ENCODE measurements at regions not wholly inside any gene's neighbourhood (a gene's known extent, or its start where the extent isn't known, plus 50 kb on each side); places are given as distances from the start of the nearest gene placed in this dataset.

DNA sequence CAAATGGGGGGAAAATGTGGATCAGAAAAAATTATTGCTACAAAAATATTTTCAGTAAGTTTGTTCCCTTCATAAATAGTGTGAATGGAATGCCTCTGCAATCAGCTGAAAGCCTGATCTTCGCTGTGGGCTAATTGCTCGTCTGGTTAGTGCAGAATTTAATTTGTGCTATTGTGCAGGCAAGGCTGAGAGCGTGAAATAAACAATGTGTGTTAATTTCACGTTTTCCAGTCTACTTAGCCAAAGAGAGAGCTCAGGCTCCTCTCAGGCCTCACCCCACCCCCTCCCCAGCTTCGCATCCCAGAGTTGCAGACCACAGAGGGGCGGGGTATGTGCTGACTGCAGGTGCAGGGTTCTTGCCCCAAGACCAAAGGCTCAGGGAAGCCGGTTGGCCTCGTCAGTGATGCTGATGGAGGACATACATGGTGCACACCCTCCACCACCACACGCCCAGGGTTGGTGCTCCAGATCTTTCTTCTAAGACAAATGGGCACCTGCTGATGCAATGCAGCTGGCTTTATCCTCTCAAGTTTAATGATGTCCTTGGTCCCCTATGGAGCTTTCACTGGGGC, 302.6 kb upstream of the SLC14A2 start:
- DNase-seq (ENCODE audit: low read depth), result no peak

DNA sequence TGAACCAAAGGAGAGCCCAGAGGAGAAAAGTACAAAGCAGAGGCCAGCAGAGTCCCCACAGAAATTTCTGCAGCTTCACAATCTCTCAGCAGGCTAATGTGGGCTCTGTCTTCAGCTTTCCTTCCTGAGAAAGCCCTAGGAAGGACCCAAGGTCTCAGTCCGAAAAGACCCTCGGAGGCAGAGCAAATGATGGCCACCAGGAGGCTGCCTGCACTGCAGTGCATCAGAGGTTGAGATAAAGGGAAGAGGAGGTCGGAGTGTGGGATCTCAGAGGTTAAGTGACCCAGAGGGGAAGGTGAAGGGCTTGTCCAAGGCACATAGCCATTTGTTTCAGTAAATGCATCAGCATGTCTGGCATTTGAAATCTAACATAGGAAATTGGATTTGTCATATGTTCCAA, 299.1 kb upstream of the SLC14A2 start:
- no peak for DNase-seq (ENCODE audit: low read depth)

DNA sequence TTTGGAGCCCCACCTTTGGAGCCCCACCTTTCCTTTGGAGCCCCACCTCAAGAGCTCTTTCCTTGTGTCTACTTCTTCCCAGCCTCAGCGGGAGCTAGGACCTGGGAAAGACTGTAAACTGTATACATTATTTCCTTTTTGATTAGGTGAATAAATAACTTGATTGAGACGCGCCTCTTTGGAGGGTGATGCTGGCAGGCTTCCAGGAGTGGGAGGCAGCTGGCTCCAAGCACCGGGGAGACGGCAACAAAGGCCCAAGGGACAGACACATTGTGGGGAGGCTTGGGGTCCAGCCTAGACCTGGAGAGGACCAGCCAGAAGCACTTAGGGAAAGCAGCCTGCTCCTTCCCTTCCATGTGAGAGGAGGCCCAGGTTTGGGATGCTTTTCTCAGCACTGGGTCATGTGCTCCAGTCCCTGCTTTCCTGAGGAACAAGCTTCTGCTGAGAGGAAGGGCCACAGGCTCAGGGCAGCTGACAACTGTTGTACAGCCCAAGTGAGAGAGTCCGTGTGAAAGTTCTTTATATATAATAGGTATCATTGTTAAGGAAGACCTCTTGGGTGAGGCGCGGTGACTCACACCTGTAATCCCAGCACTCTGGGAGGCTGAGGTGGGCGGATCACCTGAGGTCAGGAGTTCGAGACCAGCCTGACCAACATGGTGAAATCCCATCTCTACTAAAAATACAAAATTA, 297.2 kb upstream of the SLC14A2 start:
- no peak for DNase-seq (ENCODE audit: low read depth)

DNA sequence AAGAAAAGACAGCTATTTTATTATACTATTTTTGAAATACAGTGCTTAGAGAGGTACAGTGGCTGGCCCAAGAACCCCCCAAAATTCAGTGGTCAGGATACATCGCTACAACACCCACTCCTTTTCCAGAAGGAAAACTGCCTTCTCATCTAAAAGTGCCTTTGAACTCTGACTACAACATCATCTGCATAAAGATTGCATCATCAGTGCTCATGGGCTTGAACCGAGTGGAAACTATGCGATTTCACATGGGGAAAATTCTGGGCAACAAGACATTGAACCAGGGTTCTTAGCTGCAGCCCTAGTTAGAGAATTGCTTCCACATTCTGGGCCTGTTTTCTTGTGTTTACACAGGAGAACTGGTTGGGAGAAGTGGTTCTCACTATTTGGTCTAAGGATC, 294.6 kb upstream of the SLC14A2 start:
- no peak for DNase-seq (ENCODE audit: low read depth)

DNA sequence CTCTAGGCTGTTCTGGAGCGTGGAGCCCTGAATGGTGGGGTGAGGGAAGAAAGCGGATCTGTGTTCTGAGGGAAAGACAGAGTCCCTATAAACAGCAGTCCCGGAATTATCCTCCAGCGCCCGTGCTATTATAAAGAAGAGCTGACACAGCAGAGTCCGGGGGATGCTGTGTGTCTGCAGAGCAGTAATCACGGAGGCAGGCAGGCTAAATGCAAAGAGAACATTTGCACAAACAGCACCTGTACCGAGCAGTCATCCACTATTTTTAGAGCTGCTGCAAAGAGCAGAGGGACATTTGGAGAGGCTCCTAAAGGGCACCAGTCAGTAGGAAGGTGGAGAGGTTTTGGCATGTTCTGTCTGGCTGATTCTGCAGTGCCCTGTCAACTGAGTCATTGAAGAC, 293.8 kb upstream of the SLC14A2 start:
- no peak for DNase-seq (ENCODE audit: low read depth)

DNA sequence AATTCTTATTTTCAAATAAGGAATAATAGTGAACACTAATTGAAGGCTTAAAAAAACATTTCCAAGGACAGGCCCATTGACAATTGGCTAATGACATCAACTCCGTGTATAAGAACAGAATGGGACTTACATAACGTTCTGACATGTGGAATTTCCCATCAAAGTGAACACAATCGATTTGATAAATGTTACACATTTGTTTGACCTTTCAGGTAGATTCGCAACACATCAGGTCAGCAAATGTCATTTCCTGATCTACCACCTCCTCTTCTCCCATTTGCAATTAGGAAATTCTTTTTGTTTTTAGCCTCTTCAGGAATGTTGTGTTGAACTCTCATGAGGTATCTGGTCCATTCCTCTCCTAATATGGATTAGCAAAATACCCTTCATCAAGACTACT, 292.9 kb upstream of the SLC14A2 start:
- no peak for DNase-seq (ENCODE audit: low read depth)

DNA sequence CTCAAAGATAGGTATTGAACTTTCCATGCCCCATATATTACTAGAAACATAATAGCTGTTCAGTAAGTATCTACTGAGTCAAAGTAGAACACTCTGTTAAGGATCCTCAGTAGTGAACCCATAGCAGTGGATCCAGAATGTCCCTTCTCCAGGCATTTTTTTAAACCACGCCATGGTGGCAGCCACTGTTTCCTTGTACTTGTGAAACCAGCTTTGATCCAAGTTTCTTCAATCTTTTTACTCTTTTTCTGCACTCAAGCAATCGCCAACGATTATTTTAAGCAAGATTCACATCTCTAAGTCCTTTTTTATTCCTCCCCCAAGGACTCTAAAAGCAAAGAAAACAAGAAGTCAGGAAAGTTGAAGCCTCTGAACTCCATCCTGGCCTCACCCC, 291.2 kb upstream of the SLC14A2 start:
- no peak for DNase-seq (ENCODE audit: low read depth)

DNA sequence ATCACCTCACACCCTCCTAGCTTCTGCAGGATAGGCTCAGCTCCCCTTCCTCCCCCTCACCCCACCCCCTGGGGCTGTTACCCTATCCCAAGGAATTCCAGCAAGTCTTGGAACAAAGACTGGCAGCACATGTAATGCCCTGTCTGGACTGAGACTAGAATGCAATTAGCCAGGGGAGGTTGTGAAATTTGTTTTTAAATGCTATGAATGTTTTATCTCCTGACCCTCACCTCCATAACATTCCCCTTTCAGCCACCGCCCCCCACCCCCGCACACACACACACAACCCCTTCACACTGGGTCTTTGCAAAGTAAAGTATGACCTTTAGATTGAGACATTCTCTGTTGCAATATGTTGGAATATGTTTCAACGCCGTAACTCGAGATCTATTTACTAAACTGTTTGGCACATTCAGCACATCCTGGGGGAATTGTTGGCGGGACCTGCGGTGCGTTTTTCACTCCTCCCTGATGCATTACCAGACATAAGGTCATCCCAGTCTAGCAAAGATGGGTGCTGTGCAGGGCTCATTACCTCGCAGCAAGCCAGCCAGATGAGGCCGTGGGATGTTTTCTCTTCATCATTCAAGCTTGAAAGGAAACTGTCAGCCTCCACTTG, 290.7 kb upstream of the SLC14A2 start:
- DNase-seq (ENCODE audit: low read depth), result no peak

DNA sequence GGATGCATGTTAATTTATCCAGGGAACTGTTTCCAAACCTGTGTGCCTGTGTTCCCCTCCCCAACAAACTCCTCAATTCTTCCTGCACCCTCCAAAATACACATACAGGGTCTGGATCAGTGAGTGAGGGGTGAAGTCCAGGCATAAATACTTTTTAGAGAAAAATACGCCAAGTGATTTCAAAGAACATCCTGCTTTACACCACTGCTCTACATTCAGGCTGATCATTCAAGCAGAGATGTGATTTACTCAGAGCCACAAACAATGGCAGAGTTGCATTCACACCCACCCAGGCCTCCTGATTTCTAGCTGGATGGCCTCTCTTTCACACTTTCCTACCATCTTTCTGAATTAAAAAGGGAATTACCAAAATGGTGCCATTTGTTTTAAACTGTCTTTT, 289.5 kb upstream of the SLC14A2 start:
- DNase-seq (ENCODE audit: low read depth), result no peak

DNA sequence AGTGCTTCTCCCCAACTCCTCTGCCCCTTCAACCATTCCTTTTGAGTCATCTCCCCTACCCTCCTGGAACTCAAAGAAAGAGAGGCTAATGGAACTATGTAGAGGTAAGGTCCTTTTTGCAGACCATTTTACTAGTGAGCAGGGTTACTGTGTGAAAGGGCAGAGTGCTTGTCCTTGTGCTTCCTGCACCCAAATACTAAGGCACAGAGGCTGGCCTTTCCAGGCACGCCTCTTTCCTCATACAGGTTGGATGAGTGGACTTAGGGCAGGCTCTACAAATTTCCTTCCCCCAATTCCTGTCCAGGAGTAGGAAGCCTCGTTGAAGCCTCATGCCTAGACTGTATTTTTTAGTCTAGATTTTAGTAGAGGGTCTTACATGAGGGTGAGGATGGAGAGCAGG, 288.8 kb upstream of the SLC14A2 start:
- DNase-seq (ENCODE audit: low read depth), result no peak

DNA sequence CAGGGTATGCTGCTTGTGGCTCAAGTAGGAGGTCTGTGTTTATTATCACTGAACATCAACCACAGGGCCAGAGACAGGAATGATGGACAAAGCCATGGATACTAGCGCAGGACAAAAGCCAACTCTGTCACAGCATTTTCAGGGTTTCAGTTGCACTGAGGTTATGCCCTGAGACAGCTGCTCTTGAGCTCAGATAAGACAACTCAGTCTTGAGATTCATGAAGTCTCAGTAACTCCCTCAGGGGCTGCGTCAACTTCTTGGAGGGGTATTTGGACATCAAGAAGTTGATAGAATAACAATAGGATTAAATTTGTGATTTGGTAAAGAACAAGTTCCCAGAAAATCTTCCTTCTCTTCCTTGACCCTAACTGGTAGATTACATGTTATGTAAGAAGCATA, 287.0 kb upstream of the SLC14A2 start:
- DNase-seq (ENCODE audit: low read depth), result no peak

DNA sequence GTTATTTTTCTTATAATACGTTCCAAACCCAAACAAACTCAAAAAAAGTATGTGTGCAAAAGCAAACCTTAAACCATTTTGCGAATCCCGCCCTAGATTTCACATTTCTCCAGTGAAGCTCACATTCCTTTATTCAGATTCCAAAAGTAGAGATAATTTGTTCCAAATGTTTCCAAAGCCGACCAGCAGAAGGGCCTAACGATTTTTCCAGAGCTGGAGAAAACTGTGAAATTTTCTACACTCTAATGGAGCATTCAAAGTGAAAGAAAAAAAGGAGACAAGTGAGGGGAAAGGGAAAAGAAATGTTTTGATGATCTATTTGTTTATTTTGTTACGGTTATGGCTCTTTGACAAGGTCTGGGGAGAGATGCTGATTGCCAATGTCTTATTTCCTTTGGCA, 286.5 kb upstream of the SLC14A2 start:
- no peak for DNase-seq (ENCODE audit: low read depth)

DNA sequence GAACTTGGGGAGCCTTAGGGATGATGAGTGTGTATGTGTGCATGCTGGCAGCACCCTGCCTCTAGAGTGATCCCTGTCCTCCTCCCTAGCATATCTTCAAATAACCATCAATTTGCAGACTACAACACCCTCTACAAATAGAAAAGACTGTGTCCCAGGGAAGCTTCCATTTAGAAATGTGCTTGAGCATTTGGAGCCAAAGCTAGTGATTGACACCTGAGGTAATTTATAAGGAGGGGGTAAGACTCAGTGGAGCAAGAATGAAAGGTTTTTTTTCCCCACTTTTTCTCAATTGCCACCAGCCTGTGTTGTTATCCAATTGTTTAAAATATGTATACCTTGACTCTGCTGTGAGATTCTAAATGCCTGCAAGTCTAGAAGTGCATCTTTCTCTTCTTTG, 286.0 kb upstream of the SLC14A2 start:
- no peak for DNase-seq (ENCODE audit: low read depth)

DNA sequence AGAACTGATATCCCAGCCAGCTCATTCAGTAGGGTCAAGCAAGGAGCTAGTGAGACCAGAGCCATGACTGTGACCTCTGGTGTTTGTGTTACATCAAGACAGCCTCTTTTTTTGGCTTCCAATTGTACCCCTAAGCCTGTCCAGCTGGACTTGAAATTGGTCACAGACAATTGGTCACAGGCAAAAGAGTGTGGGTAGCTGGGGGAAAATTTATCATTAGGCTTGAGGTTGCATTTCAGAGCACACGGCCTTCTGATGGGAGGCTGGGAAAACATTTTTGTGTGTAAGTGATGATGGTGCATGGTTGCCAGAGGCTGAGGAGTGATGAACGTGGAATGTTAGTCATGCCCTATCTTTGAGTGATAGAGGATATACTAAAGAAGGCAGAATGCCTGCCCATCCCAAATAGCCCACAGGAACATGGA, 285.1 kb upstream of the SLC14A2 start:
- no peak for DNase-seq (ENCODE audit: low read depth)

DNA sequence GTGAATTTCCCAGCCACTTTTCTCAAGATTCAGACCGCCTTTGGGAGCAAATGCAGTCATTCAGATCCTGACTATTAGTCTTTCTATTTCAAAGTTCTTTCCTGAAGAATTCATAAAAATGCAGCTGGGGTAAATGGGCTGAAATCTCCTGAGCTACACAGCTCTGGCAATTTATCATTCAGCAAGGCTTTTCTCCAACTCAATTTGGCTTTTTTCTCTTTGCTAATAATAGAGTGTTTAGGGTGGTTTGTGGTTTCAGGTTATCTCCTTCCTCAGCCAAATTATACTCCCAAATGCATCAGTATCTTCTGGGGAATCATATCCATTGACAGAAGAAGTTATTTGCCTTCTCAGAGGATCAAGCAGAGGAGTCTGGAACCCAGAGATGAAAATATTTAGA, 282.4 kb upstream of the SLC14A2 start:
- DNase-seq (ENCODE audit: low read depth), result no peak

DNA sequence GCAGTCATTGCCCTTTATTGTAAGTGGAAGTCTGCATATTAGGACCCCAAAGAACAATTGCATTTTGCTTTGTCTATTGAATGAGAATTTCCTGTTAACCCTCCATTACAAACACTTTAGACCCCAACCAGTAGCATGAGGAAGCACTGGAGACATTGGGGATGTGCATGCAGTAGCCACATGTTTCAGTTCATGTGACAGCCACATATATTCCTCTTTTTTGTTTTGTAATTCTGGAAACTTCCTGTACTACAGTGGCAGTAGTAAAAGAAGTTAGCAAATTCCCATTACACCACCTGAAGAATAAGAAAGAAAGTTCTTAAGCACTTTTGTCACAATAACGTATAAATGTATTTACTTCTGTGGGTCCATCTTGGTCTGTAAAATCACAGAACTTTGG, 281.1 kb upstream of the SLC14A2 start:
- no peak for DNase-seq (ENCODE audit: low read depth)

DNA sequence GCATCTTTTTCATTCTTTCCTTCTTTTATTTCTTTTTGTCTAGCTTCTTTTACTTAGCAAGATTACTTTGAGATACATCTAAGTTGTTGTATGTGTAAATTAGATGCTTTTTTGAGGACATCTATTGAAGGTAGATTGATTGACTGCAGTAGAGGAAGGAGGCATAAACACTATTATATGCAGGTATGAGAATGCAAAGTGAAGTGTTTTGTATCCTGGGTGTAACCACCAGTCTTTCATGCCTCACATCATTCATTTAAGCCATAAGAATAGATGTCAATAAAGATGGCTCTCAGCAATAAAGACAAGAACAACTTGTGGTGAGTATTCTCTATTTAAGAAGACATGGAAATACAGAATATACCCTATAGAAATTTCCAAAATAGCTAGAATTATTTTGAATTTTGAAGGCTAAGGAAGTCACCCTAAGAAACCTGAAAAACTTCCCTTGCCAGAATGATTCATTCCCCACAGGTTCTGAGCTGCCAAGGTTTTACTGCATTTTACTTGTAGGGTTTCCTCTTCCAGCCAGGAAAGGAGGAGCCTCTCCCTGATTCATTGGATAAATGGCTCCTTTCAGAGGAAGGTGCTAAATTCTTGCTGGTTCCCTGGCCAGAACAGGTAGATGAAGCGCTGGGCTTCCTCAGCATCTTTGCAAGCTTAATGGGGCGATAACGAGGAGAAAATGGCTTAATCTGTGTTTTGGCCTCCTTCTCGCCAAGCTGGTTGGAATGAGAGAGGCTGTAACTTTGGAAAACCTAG, 279.8 kb upstream of the SLC14A2 start:
- DNase-seq (ENCODE audit: low read depth), result no peak

DNA sequence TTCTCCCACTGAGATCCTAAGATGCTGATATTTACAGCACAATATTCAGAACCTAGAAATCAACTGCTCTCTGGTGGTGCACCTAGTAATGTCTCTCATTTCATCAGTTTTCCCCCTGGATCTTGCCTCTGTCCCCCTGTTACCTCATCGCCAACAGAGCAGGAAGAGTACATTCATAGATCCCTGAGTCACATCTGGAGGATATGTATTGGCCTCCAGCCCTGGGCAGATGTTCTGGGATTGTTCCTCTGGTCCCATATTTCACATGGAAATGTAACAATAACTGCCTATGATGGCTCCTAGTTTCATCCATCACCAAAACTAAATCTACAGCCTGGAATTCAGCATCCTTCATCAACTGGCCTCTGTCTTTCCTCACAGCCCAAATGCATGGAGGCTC, 278.8 kb upstream of the SLC14A2 start:
- no peak for DNase-seq (ENCODE audit: low read depth)

DNA sequence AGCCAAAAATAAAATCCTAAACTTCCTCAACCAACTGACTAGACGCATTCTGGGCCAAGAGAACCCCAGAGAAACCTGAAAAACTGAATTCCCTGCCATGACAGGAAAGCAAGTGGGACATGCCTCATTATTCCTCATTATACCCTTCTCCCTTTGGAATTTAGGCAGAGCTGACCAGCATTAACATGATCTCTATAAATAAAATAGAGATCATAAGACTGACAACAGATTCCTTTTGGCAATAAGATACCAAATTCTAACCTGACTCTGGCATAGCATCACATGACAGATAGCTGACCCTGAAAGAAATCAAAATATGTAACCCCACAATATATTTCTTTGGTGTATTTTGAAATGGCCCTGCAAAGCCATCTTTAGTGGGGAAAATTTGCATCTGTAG, 277.8 kb upstream of the SLC14A2 start:
- DNase-seq (ENCODE audit: low read depth), result no peak

DNA sequence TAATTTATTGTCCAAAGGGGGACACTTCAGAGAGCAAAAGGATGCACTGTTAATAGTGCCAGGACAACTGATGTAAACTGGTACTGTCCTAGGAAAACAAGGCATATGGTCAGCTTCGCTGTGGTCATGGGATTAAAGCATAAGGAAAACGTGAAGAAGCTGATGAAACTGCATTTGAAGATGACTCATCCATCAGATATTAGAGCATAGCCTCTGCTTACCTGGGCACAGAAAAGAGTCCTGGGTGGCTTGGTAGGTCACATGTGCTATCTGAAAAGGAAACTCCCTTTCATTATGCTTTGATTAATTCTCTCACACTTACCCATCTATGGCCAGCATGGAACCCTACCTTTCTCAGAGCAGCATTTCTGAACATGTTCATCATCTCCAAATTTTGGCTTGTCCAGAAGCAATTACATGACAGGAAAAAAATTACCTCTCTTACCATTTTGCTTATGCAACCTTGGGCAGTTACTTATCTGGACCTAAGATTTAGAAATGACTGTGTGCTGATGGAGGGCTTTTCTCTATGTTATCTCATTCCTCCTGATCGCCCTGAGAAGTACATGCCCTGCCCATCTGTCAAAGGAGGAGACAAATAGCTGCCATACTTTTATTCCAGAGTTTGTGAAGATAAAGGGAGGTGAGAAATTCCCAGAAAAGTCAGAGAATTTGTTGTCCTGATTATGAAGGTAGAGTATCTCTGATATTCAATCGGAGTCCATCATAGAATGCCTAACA, 275.3 kb upstream of the SLC14A2 start:
- DNase-seq (ENCODE audit: low read depth), result no peak

DNA sequence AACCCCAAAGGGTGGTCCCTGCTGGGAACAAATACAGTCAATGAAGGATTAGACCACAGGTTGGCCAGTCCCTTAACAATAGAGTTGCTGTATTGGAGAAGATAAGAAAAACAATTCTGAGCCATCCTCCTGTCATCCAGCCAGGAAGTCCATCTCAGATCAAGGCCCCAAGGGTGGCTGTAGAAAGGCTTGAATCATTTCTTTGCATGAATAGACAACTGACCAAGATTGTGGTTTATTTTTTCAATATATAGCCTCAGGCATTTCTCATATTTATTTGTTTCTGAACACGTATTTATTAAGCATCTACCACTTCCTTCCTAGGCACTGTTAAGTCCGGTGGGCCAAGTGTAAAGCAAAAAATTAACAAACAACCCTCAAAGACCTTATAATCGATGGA, 274.4 kb upstream of the SLC14A2 start:
- no peak for DNase-seq (ENCODE audit: low read depth)

DNA sequence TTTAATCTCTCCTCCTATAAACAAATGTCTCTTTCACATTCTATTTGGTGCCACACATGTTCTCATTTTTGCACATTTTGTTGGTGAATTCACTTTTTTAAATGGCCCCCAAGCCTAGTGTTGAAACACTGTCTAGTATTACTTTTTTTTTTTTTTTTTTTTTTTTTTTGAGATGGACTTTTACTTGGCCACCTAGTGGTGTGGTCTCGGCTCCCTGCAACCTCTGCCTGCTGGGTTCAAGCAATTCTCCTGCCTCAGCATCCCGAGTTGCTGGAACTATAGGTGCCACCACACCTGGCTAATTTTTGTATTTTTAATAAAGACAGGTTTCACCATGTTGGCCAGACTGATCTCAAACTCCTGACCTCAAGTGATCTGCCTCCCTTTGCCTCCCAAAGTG, 273.8 kb upstream of the SLC14A2 start:
- DNase-seq (ENCODE audit: low read depth), result no peak

DNA sequence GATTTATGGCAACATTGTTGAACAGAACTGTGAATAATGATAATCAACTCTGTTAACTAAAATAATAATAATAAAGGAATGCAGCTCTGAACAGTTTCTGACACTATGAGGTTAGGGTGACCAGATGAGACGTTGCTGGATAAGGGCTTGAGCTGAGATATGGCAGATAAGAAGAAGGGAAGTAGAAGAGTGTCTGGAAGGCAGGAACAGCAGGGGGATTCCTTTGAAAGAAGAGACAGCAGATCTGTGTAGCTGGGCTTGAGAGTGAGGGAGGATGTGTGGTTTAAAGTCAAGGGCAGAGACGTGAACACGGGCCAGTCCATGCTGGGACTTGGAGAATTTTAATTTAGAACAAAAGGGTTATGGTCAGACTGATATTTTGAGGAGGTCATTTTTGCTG, 273.1 kb upstream of the SLC14A2 start:
- no peak for DNase-seq (ENCODE audit: low read depth)
